ENCODE measurements at regions not wholly inside any gene's neighbourhood (a gene's known extent, or its start where the extent isn't known, plus 50 kb on each side); places are given as distances from the start of the nearest gene placed in this dataset.

- Histone ChIP-seq H3K27ac (ENCODE audit: low read depth in 1 of 2, low read length in 2 of 2) (no peak overlapping the region), H3K27me3 (ENCODE audit: control insufficient read depth in 1 of 2, insufficient read depth in 2 of 2, low read length in 1 of 2) (no peaks in the 10 kb centered on the region), H3K36me3 (ENCODE audit: control insufficient read depth in 1 of 2, insufficient read depth in 2 of 2, low read length in 1 of 2) (no peaks in the 10 kb centered on the region), H3K4me1 (ENCODE audit: control insufficient read depth in 1 of 2, insufficient read depth in 2 of 2, low read length in 2 of 2) (no peaks in the 10 kb centered on the region), H3K9me3 (ENCODE audit: control insufficient read depth, low read length) (no peaks in the 10 kb centered on the region), H3K4me3 (ENCODE audit: low read length in 2 of 2) (no peak overlapping the region)
- ATAC-seq (ENCODE audit: low FRiP score) (no peak), DNase-seq (no peak)
- intact Hi-C loops (cut with DNase I), result no loop called here
Measured at GRCh38 chr10:120336306-120336910, 120.6 kb upstream of the PLPP4 start.

GRCh38 chr10:120336911-120337540 is 120.0 kb upstream of the PLPP4 start:
- ATAC-seq (ENCODE audit: low FRiP score) (no peak), DNase-seq (no peak)
- intact Hi-C loops (cut with DNase I), result no loop called here
- WGBS, 2 donors, result 8 to 9% methylated on average over 4 of the region's 4 CpGs
- Histone ChIP-seq H3K9me3 (ENCODE audit: control insufficient read depth, low read length) (no peaks in the 10 kb centered on the region), H3K27me3 (ENCODE audit: control insufficient read depth in 1 of 2, insufficient read depth in 2 of 2, low read length in 1 of 2) (no peaks in the 10 kb centered on the region), H3K4me1 (ENCODE audit: control insufficient read depth in 1 of 2, insufficient read depth in 2 of 2, low read length in 2 of 2) (no peaks in the 10 kb centered on the region), H3K36me3 (ENCODE audit: control insufficient read depth in 1 of 2, insufficient read depth in 2 of 2, low read length in 1 of 2) (no peaks in the 10 kb centered on the region), H3K27ac (ENCODE audit: low read depth in 1 of 2, low read length in 2 of 2) (no peak overlapping the region), H3K4me3 (ENCODE audit: low read length in 2 of 2) (no peak overlapping the region)

GRCh38 chr10:120342115-120342714 is 114.8 kb upstream of the PLPP4 start:
- WGBS, 2 donors, result 50 to 53% methylated on average over 7 of the region's 7 CpGs
- ATAC-seq (ENCODE audit: low FRiP score) (no peak), DNase-seq (no peak)
- H3K9me3 ChIP-seq (ENCODE audit: control insufficient read depth, low read length), result no peaks in the 10 kb centered on the region
- intact Hi-C loops (cut with DNase I), result no loop called here
- no peaks in the 10 kb centered on the region for H3K36me3 ChIP-seq (ENCODE audit: control insufficient read depth in 1 of 2, insufficient read depth in 2 of 2, low read length in 1 of 2)
- no peaks in the 10 kb centered on the region for H3K4me1 ChIP-seq (ENCODE audit: control insufficient read depth in 1 of 2, insufficient read depth in 2 of 2, low read length in 2 of 2)
- H3K4me3 ChIP-seq (ENCODE audit: low read length in 2 of 2), result no peak overlapping the region
- H3K27ac ChIP-seq (ENCODE audit: low read depth in 1 of 2, low read length in 2 of 2), result no peak overlapping the region
- H3K27me3 ChIP-seq (ENCODE audit: control insufficient read depth in 1 of 2, insufficient read depth in 2 of 2, low read length in 1 of 2), result peaks cover 0 to 1% of the 10 kb centered on the region in 2 donors

GRCh38 chr10:120345186-120345585 is 111.8 kb upstream of the PLPP4 start:
- H3K36me3 ChIP-seq (ENCODE audit: control insufficient read depth in 1 of 2, insufficient read depth in 2 of 2, low read length in 1 of 2), result no peaks in the 10 kb centered on the region
- intact Hi-C loops (cut with DNase I), result no loop called here
- no peak for ATAC-seq (ENCODE audit: low FRiP score)
- 81 to 83% methylated on average over 2 of the region's 2 CpGs for WGBS, 2 donors
- H3K4me3 ChIP-seq (ENCODE audit: low read length in 2 of 2), result no peak overlapping the region
- H3K4me1 ChIP-seq (ENCODE audit: control insufficient read depth in 1 of 2, insufficient read depth in 2 of 2, low read length in 2 of 2), result no peaks in the 10 kb centered on the region
- no peak overlapping the region for H3K27ac ChIP-seq (ENCODE audit: low read depth in 1 of 2, low read length in 2 of 2)
- H3K27me3 ChIP-seq (ENCODE audit: control insufficient read depth in 1 of 2, insufficient read depth in 2 of 2, low read length in 1 of 2), result peaks cover 0 to 1% of the 10 kb centered on the region in 2 donors
- H3K9me3 ChIP-seq (ENCODE audit: control insufficient read depth, low read length), result peaks cover 4% of the 10 kb centered on the region
- DNase-seq, result no peak

GRCh38 chr10:120347644-120348043 is 109.4 kb upstream of the PLPP4 start:
- Histone ChIP-seq H3K4me1 (ENCODE audit: control insufficient read depth in 1 of 2, insufficient read depth in 2 of 2, low read length in 2 of 2) (no peaks in the 10 kb centered on the region), H3K27ac (ENCODE audit: low read depth in 1 of 2, low read length in 2 of 2) (no peak overlapping the region), H3K27me3 (ENCODE audit: control insufficient read depth in 1 of 2, insufficient read depth in 2 of 2, low read length in 1 of 2) (no peaks in the 10 kb centered on the region), H3K9me3 (ENCODE audit: control insufficient read depth, low read length) (peaks cover 4% of the 10 kb centered on the region), H3K4me3 (ENCODE audit: low read length in 2 of 2) (no peak overlapping the region), H3K36me3 (ENCODE audit: control insufficient read depth in 1 of 2, insufficient read depth in 2 of 2, low read length in 1 of 2) (no peaks in the 10 kb centered on the region)
- DNase-seq (no peak), ATAC-seq (ENCODE audit: low FRiP score) (no peak)
- intact Hi-C loops (cut with DNase I), result no loop called here
- 32 to 56% methylated on average over 3 of the region's 3 CpGs for WGBS, 2 donors

- no peak for ATAC-seq (ENCODE audit: low FRiP score)
Measured at GRCh38 chr10:120349069-120349468, 108.0 kb upstream of the PLPP4 start.

GRCh38 chr10:120355425-120355824 is 101.6 kb upstream of the PLPP4 start:
- ATAC-seq (ENCODE audit: low FRiP score) (no peak), DNase-seq (no peak)
- Histone ChIP-seq H3K4me1 (ENCODE audit: control insufficient read depth in 1 of 2, insufficient read depth in 2 of 2, low read length in 2 of 2) (no peaks in the 10 kb centered on the region), H3K9me3 (ENCODE audit: control insufficient read depth, low read length) (no peaks in the 10 kb centered on the region), H3K27ac (ENCODE audit: low read depth in 1 of 2, low read length in 2 of 2) (no peak overlapping the region), H3K4me3 (ENCODE audit: low read length in 2 of 2) (no peak overlapping the region), H3K27me3 (ENCODE audit: control insufficient read depth in 1 of 2, insufficient read depth in 2 of 2, low read length in 1 of 2) (no peaks in the 10 kb centered on the region), H3K36me3 (ENCODE audit: control insufficient read depth in 1 of 2, insufficient read depth in 2 of 2, low read length in 1 of 2) (no peaks in the 10 kb centered on the region)
- intact Hi-C loops (cut with DNase I), result no loop called here
- WGBS, 2 donors, result 73% methylated on average over 2 of the region's 2 CpGs

More at GRCh38 chr10:120349069-120349468, 108.0 kb upstream of the PLPP4 start:
- H3K4me3 ChIP-seq (ENCODE audit: low read length in 2 of 2), result no peak overlapping the region
- intact Hi-C loops (cut with DNase I), result no loop called here
- WGBS, 2 donors, result 87% methylated on average over 3 of the region's 3 CpGs
- H3K9me3 ChIP-seq (ENCODE audit: control insufficient read depth, low read length), result peaks cover 4% of the 10 kb centered on the region
- no peak overlapping the region for H3K27ac ChIP-seq (ENCODE audit: low read depth in 1 of 2, low read length in 2 of 2)
- H3K36me3 ChIP-seq (ENCODE audit: control insufficient read depth in 1 of 2, insufficient read depth in 2 of 2, low read length in 1 of 2), result no peaks in the 10 kb centered on the region
- H3K4me1 ChIP-seq (ENCODE audit: control insufficient read depth in 1 of 2, insufficient read depth in 2 of 2, low read length in 2 of 2), result no peaks in the 10 kb centered on the region
- no peaks in the 10 kb centered on the region for H3K27me3 ChIP-seq (ENCODE audit: control insufficient read depth in 1 of 2, insufficient read depth in 2 of 2, low read length in 1 of 2)
- no peak for DNase-seq

GRCh38 chr10:120360571-120360970 is 96.5 kb upstream of the PLPP4 start:
- Histone ChIP-seq H3K4me1 (ENCODE audit: control insufficient read depth in 1 of 2, insufficient read depth in 2 of 2, low read length in 2 of 2) (no peaks in the 10 kb centered on the region), H3K27me3 (ENCODE audit: control insufficient read depth in 1 of 2, insufficient read depth in 2 of 2, low read length in 1 of 2) (no peaks in the 10 kb centered on the region), H3K9me3 (ENCODE audit: control insufficient read depth, low read length) (no peaks in the 10 kb centered on the region), H3K36me3 (ENCODE audit: control insufficient read depth in 1 of 2, insufficient read depth in 2 of 2, low read length in 1 of 2) (no peaks in the 10 kb centered on the region), H3K4me3 (ENCODE audit: low read length in 2 of 2) (no peak overlapping the region), H3K27ac (ENCODE audit: low read depth in 1 of 2, low read length in 2 of 2) (no peak overlapping the region)
- intact Hi-C loops (cut with DNase I), result no loop called here
- ATAC-seq (ENCODE audit: low FRiP score) (no peak), DNase-seq (no peak)
- 49 to 62% methylated on average over 3 of the region's 3 CpGs for WGBS, 2 donors

- no peaks in the 10 kb centered on the region for H3K9me3 ChIP-seq (ENCODE audit: control insufficient read depth, low read length)
- no peak overlapping the region for H3K4me3 ChIP-seq (ENCODE audit: low read length in 2 of 2)
- H3K27ac ChIP-seq (ENCODE audit: low read depth in 1 of 2, low read length in 2 of 2), result no peak overlapping the region
- 76 to 78% methylated on average over 5 of the region's 5 CpGs for WGBS, 2 donors
- H3K36me3 ChIP-seq (ENCODE audit: control insufficient read depth in 1 of 2, insufficient read depth in 2 of 2, low read length in 1 of 2), result no peaks in the 10 kb centered on the region
- intact Hi-C loops (cut with DNase I), result no loop called here
- DNase-seq (no peak), ATAC-seq (ENCODE audit: low FRiP score) (no peak)
- no peaks in the 10 kb centered on the region for H3K27me3 ChIP-seq (ENCODE audit: control insufficient read depth in 1 of 2, insufficient read depth in 2 of 2, low read length in 1 of 2)
- H3K4me1 ChIP-seq (ENCODE audit: control insufficient read depth in 1 of 2, insufficient read depth in 2 of 2, low read length in 2 of 2), result no peaks in the 10 kb centered on the region
Measured at GRCh38 chr10:120365872-120366271, 91.2 kb upstream of the PLPP4 start.

Measured in aorta (tissue), 5 donors.